ENCODE measurements at regions not wholly inside any gene's neighbourhood (a gene's known extent, or its start where the extent isn't known, plus 50 kb on each side); places are given as distances from the start of the nearest gene placed in this dataset.

- WGBS, 2 donors: 93 to 96% methylated on average over 4 of the region's 4 CpGs
- no peak for TF ChIP-seq CTCF (IDR thresholded peaks at IDR 0.05)
- no peak for TF ChIP-seq POLR2A (IDR thresholded peaks at IDR 0.05)
- DNase-seq: no peak
- Histone ChIP-seq H3K4me3 (no peak overlapping the region), H3K27ac (no peak overlapping the region), H3K27me3 (no peaks in the 10 kb centered on the region), H3K4me1 (peaks cover 0 to 16% (median 5%) of the 10 kb centered on the region in 3 donors), H3K36me3 (no peaks in the 10 kb centered on the region), H3K9me3 (no peaks in the 10 kb centered on the region)
- intact Hi-C loops (cut with DNase I): loop anchor here (10.0 kb wide), 1 partner anchor 414 kb away; no protein-coding TSS in a partner anchor
These were observed 59.9 kb upstream of the SMOX start for GRCh38 chr20:4088766-4089165.

- Histone ChIP-seq H3K4me1 (peaks cover 0 to 24% (median 11%) of the 10 kb centered on the region in 3 donors), H3K36me3 (no peaks in the 10 kb centered on the region), H3K9me3 (no peaks in the 10 kb centered on the region), H3K27me3 (no peaks in the 10 kb centered on the region), H3K4me3 (no peak overlapping the region), H3K27ac (no peak overlapping the region)
- intact Hi-C loops (cut with DNase I): loop anchor here (10.0 kb wide), 1 partner anchor 413 kb away; no protein-coding TSS in a partner anchor
- DNase-seq: no peak
- TF ChIP-seq POLR2A (IDR thresholded peaks at IDR 0.05): no peak
- TF ChIP-seq CTCF (IDR thresholded peaks at IDR 0.05): no peak
- WGBS, 2 donors: 51 to 68% methylated on average over 4 of the region's 4 CpGs
These were observed 60.7 kb upstream of the SMOX start for GRCh38 chr20:4087923-4088322.

GRCh38 chr20:4086771-4087687 is 61.6 kb upstream of the SMOX start:
- no peak for DNase-seq
- intact Hi-C loops (cut with DNase I): loop anchor here (10.0 kb wide), 1 partner anchor 412 kb away; no protein-coding TSS in a partner anchor
- H3K4me1 ChIP-seq: peaks cover 0 to 33% (median 11%) of the 10 kb centered on the region in 3 donors
- H3K9me3 ChIP-seq: no peaks in the 10 kb centered on the region
- 81 to 92% methylated on average over 10 to 11 of the region's 13 CpGs for WGBS, 2 donors
- H3K27me3 ChIP-seq: no peaks in the 10 kb centered on the region
- H3K4me3 ChIP-seq: no peak overlapping the region
- no peak overlapping the region for H3K27ac ChIP-seq
- no peaks in the 10 kb centered on the region for H3K36me3 ChIP-seq
- TF ChIP-seq CTCF (IDR thresholded peaks at IDR 0.05) (no peak), POLR2A (IDR thresholded peaks at IDR 0.05) (no peak)

- no peak overlapping the region for H3K27ac ChIP-seq
- no peak overlapping the region for H3K4me3 ChIP-seq
- 64 to 90% methylated on average over 3 to 4 of the region's 4 CpGs for whole genome bisulfite sequencing, 2 donors
- no peak for TF ChIP-seq CTCF (IDR thresholded peaks at IDR 0.05)
- DNase-seq: no peak
- no peaks in the 10 kb centered on the region for H3K27me3 ChIP-seq
- no peaks in the 10 kb centered on the region for H3K36me3 ChIP-seq
- intact Hi-C loops (cut with DNase I): loop anchor here (5.0 to 10.0 kb wide), 2 partner anchors 67 to 410 kb away; partner anchors contain the start of gene RNF24
- H3K4me1 ChIP-seq: peaks cover 0 to 32% (median 11%) of the 10 kb centered on the region in 3 donors
- no peaks in the 10 kb centered on the region for H3K9me3 ChIP-seq
These were observed 63.9 kb upstream of the SMOX start for GRCh38 chr20:4084721-4085120.

- 100% methylated on average over 1 of the region's 1 CpG for WGBS, 2 donors
- Histone ChIP-seq H3K9me3 (no peaks in the 10 kb centered on the region), H3K27me3 (no peaks in the 10 kb centered on the region), H3K4me1 (peaks cover 0 to 32% (median 11%) of the 10 kb centered on the region in 3 donors), H3K27ac (no peak overlapping the region), H3K36me3 (no peaks in the 10 kb centered on the region), H3K4me3 (no peak overlapping the region)
- intact Hi-C loops (cut with DNase I): loop anchor here (5.0 to 10.0 kb wide), 2 partner anchors 67 to 409 kb away; partner anchors contain the start of gene RNF24
- no peak for DNase-seq
- TF ChIP-seq POLR2A (IDR thresholded peaks at IDR 0.05) (no peak), CTCF (IDR thresholded peaks at IDR 0.05) (no peak)
These were observed 64.5 kb upstream of the SMOX start for GRCh38 chr20:4084096-4084495.
